ENCODE measurements at regions not wholly inside any gene's neighbourhood (a gene's known extent, or its start where the extent isn't known, plus 50 kb on each side); places are given as distances from the start of the nearest gene placed in this dataset.

- no peaks in the 10 kb centered on the region for H3K9me3 ChIP-seq
- TF ChIP-seq POLR2A (IDR thresholded peaks at IDR 0.05), result no peak
- TF ChIP-seq CTCF (IDR thresholded peaks at IDR 0.05), result no peak
- no peaks in the 10 kb centered on the region for H3K4me1 ChIP-seq
- ATAC-seq (no peak), DNase-seq (no peak)
- no peak overlapping the region for H3K4me3 ChIP-seq
- H3K36me3 ChIP-seq, result no peaks in the 10 kb centered on the region
- H3K27ac ChIP-seq, result no peak overlapping the region
- H3K27me3 ChIP-seq, result no peaks in the 10 kb centered on the region
- intact Hi-C loops (cut with DNase I), result no loop called here
Measured at GRCh38 chr6:147131532-147132128, 72.6 kb upstream of the STXBP5 start.

GRCh38 chr6:147132889-147133288 lies 71.3 kb upstream of the STXBP5 start:
- 63% methylated on average over 3 of the region's 3 CpGs for WGBS (ENCODE audit: insufficient coverage, low coverage, low lambda C conversion rate, missing lambda C conversion rate)
- intact Hi-C loops (cut with DNase I), result no loop called here
- TF ChIP-seq POLR2A (IDR thresholded peaks at IDR 0.05) (no peak), CTCF (IDR thresholded peaks at IDR 0.05) (no peak)
- Histone ChIP-seq H3K36me3 (no peaks in the 10 kb centered on the region), H3K27ac (no peak overlapping the region), H3K4me1 (no peaks in the 10 kb centered on the region), H3K27me3 (no peaks in the 10 kb centered on the region), H3K4me3 (no peak overlapping the region), H3K9me3 (no peaks in the 10 kb centered on the region)
- ATAC-seq (no peak), DNase-seq (no peak)

GRCh38 chr6:147133669-147134068 lies 70.5 kb upstream of the STXBP5 start:
- TF ChIP-seq CTCF (IDR thresholded peaks at IDR 0.05) (no peak), POLR2A (IDR thresholded peaks at IDR 0.05) (no peak)
- Histone ChIP-seq H3K27me3 (no peaks in the 10 kb centered on the region), H3K4me3 (no peak overlapping the region), H3K36me3 (no peaks in the 10 kb centered on the region), H3K4me1 (no peaks in the 10 kb centered on the region), H3K27ac (no peak overlapping the region), H3K9me3 (no peaks in the 10 kb centered on the region)
- intact Hi-C loops (cut with DNase I), result no loop called here
- 73% methylated on average over 4 of the region's 4 CpGs for WGBS (ENCODE audit: insufficient coverage, low coverage, low lambda C conversion rate, missing lambda C conversion rate)
- DNase-seq (no peak), ATAC-seq (no peak)

GRCh38 chr6:147135211-147135681 lies 69.0 kb upstream of the STXBP5 start:
- 42% methylated on average over 2 of the region's 2 CpGs for WGBS (ENCODE audit: insufficient coverage, low coverage, low lambda C conversion rate, missing lambda C conversion rate)
- DNase-seq, result no peak
- no peak for ATAC-seq

More at GRCh38 chr6:147135211-147135681, 69.0 kb upstream of the STXBP5 start:
- TF ChIP-seq POLR2A (IDR thresholded peaks at IDR 0.05) (no peak), CTCF (IDR thresholded peaks at IDR 0.05) (no peak)
- no peak overlapping the region for H3K27ac ChIP-seq
- no peaks in the 10 kb centered on the region for H3K27me3 ChIP-seq
- H3K36me3 ChIP-seq, result no peaks in the 10 kb centered on the region
- H3K4me1 ChIP-seq, result no peaks in the 10 kb centered on the region
- no peaks in the 10 kb centered on the region for H3K9me3 ChIP-seq
- no peak overlapping the region for H3K4me3 ChIP-seq
- intact Hi-C loops (cut with DNase I), result no loop called here
